T-helper 1 cell treated with Interleukin-12 subunit alpha and Interleukin-12 subunit beta and Interleukin-4 antibody, amounts not matched to agents 30 ng/mL and 1 ng/mL, for 36 hours (primary cell): ENCODE measurements at regions not wholly inside any gene's neighbourhood (a gene's known extent, or its start where the extent isn't known, plus 50 kb on each side); places are given as distances from the start of the nearest gene placed in this dataset.

Experiments used
- intact Hi-C: fragments of 100-400 bp; cut with micrococcal nuclease; formaldehyde crosslinking; loops from one replicate; pipeline ENCODE4 v1.15.1; 2024

DNA sequence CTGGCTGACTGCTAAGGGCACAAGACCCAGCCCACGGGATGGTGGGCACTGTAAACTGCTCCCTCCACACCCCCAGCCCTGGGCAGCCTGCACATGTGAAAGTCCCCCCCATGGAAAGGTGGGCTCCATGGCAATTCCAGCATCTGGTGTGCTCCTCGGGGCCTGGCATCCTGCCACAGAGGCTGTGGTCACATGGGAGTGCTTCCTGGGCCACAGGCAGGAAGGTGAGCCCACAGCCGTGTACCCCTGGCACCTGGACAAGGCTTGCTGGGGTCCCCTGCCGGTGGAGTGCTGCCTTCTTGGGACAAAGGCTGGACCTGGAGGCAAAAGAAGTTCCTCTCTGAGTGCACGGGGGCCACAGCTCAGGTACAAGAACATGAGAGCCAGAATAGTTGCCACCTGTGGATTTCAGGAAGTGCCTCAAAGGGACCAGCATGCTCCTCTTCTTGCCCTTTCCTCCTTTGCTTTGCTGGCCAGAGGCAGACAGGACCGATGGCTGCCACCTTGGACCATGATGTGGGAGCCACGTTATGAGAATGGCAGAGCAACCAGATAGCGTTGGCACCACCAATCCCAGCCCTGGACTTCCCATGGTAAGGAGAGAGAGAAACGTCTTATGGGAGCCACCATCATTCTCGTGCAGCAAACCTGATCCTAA lies 120.2 kb upstream of the MLN start:
- intact Hi-C loops = no loop called here

DNA sequence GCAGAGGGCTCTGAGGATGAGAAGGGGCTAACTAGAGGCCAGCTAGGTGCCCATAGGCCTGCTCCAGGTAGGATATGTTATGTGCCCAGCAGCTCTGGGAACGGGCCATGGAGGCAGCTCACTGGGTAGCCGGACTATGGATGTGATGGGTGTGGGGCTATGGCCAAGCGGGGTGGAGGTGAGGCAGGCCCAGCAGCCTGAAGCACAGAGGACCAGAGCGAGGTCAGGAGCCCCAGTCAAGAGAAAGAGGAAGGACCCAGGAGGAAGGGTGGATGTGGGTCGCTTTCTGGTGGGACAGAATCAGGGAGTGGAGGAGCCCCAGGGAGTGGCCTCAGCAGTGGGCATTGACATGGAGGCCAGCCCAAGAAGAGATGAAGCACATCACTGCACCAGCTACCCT lies 117.9 kb upstream of the MLN start:
- intact Hi-C loops = no loop called here

DNA sequence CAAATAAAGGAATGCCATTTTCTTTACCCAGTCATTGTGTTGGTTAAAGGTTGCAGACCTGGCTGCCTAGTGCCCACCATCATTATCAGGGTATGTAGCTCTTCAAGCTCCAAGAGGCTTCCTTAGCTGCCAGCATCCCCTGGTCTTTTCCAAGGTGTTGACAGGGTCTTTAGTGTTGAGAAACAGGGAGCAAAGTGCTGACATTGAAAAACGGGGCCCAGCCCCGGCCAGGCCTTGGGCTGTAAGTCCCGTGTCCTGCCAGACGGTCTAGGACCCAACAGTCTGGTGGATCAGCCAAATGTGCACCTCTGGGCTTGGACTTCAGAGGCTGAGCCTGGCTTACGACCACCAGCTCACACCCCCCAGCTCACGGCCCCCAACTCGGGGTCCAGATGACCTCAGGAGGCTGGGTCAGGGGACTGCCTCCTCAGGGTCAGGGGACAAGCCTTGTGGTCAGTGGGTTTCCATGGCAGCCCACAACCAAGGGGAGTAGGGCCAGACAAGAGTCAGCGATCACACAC lies 114.4 kb upstream of the MLN start:
- intact Hi-C loops = no loop called here

DNA sequence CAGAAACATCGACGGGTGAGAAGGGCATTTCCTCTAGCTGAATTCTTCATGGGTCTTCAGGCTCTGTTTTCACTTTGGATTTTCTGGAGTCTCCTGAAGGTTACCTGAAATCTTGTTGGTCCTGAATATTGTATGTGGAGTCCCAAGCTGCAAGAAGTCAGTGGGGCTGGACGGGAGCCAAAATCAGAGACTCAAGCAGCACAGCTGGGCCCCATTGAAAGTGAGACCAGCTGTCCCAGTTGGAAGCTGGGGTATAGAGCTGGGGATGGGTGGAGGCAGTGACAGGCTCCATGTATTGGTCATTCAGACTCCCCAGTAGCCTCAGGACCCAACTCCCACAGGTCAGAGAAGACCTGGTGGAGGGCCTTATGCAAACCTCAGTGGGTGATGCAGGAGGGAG lies 111.3 kb upstream of the MLN start:
- intact Hi-C loops = no loop called here

DNA sequence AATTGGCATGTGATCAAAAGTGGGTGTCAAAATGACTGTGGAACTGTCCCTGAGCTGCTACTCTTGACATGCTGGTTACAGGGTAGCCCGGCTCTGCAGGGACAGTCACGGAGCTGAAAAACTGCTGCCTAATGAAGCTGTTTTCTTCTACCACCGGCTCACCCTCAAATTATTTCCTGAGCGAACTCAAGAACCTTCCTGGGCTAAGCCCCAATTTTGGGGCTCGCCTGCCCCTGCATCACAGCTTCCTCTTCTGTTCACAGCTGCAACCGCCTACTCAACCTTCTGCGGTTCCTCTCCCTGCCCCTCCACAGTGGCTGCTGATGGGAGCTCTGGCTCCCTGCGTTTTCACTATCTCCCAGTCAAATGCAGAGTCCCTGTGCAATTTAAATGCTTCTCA lies 110.8 kb upstream of the MLN start:
- intact Hi-C loops = loop anchor here (1.0 kb wide), 1 partner anchor 10 kb away; no protein-coding TSS in a partner anchor

DNA sequence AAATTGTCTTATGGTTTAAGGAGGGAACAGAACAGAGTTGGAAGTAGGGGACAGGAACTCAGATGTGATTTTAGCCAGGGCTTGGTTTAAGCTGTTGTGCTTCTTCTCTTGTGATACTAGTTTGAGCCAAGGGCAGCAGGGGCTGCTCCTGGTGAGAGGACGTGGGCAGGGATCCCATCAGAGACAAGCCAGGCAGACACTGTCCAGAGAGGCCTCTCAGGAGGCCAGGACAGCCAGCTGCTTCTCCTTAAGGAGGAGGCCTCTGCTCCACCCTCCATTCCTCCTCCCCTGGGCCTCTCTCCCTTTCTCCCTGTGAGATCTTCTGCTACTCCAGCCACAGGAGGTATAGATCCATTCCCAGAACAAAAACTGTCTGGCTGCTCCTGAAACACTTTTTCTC lies 108.4 kb upstream of the MLN start:
- intact Hi-C loops = no loop called here

DNA sequence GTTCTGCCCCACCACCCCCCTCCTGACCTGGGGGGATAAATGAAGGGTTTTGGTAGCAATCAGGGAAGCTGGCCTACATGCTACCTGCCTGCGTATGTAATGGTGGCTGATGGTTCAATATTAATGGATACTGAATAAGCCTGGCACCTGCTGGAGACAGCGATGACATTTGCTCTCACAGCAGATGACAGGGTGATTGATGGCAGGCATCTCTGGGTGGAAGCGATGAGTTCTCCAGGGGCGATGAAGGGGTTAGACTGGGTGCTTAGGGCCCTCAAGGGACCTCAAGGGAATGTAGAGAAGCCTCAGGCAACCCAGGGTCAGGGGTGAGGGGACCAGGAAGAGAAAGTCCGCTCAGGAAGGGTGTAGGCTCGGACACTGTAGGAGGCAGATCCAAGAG lies 107.7 kb upstream of the MLN start:
- intact Hi-C loops = no loop called here

DNA sequence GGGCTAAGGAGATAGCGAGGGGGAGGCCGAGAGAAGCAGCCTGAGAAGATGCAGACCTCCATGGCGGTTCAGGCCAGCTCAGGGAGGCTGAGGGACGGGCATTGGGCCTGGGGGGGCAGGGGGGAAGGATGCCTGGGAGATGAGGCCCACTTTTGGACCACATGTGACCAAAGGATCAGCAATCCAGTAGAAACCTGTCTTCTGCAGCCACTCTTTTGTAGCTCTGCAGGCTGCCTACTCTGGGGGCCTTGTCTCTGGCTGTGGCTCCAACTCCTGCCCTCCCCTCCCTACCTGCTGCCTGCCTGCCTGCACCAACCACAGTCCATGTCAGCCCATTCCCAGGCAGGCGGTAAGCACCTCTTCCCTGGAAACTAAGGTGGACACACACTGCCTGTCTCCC lies 106.8 kb upstream of the MLN start:
- intact Hi-C loops = no loop called here

DNA sequence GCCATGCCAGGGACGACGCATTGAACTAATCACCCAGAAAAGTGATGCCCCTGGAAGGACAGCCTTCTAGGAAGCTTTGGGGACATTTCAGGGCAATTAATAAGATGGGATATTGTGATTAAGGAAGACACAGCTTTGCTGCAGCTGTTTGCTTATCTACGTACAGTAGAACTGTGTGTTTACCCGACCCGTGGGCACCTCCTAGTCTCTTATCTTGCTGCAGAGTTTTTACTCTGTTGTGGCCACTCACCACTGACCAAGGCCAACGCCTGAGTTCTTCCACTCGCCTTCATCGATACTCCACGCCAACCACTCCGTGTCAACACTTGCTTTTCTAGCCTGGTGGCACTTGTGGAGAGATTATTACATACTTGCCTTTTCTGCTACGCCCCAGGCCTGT lies 105.9 kb upstream of the MLN start:
- intact Hi-C loops = loop anchor here (10.0 kb wide), 1 partner anchor 325 kb away; the partner anchor contains the start of gene BAK1

DNA sequence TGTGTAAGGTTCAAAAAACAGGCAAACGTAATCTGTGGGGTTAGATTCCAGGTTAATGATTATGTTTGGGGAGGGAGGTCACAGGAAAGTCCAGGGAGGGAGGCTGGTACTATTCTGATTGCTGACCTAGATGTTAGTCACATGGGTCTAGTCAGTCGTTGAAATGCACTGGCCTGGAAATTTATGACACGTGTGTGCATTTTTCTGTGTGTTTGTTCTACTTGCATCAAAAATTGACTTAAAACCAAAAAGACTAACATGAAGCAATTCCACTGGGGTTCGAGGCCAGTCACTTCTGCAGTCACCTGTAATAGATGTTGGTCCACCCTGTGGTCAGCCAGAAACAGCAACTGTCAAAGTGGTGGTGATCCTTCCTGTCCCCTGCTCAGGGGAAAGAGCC lies 104.2 kb upstream of the MLN start:
- intact Hi-C loops = loop anchor here (10.0 kb wide), 1 partner anchor 323 kb away; the partner anchor contains the start of gene BAK1

DNA sequence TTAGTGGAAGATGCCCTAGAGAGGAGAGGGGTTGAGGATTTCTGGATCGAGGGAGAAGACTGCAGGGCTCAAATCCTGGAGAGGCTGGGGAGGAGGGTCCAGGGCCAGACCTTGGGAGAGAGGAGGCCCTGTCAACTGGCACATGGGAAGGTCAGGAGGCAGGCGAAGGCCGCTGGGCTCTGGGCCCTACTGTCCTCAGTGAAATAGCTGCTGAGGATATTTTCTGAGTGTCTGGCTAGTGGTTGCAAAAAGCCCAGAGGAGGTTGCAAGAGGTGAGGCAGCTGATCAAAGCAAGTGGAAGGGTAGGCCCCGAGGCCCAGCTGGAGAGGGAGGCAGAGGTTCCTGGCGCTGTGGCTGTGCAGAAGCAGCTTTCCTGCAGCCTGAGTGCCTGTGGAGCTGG lies 103.4 kb upstream of the MLN start:
- intact Hi-C loops = loop anchor here (10.0 kb wide), 1 partner anchor 322 kb away; the partner anchor contains the start of gene BAK1

DNA sequence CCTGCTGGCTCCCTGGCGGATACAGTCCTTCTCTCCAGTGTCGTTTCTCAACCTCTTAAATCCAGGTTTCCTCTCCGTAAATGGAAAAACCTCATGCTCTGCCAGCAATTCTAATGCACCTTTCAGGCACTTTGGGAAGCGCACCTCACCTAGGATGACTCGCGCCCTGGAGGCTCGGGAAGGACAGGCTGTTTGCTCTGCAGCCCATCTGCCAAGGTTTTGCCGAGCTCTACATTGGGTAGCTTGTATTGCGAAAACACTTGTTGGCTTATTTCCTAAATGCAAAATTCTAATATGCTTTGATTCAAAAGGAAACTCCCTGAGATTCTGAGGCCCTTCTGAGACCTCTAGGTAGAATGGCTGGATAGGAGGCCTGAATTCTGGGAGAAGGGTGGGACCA lies 102.6 kb upstream of the MLN start:
- intact Hi-C loops = loop anchor here (10.0 kb wide), 1 partner anchor 322 kb away; the partner anchor contains the start of gene BAK1

DNA sequence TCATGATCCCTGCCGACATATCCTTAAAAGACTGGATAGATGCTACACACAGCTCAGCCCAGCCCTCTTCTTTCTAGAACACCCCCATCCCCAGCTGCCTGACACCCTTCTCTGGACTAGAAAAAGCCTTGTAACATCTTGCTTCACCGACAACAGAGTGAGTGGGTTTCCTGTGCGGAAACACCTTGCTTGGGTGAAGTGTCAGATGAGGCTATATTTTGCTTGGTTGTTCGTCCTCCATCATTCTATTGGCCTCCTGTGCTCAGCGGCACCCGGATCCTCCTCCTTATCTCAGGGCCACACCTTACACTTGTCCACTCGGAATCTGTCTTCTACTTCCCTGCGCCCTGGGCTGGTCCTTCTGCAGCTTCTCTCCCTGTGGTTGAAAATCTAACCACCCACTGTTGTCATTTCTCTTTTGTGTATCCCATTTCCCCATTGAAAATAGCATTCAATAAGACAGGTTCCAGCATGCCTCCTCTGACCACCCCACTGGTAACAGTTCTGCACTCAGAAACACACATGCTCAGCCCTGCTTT lies 101.3 kb upstream of the MLN start:
- intact Hi-C loops = loop anchor here (1.0 to 10.0 kb wide), 3 partner anchors 18 to 320 kb away; partner anchors contain the start of gene BAK1

DNA sequence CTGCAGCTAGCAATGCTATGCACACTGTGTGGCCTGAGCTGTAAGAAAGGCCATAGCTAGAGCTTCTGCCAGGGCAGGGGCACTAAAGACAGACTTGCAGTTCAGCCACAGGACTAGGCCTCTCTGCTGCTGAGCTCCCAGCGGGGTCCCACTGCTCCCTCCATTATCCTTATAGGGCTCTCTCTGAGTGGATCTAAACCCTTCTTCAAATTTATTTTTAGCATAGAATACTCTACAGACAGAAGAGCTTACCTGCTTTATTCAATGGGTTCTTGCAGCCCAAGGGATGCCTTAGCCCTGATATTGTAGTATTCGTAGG lies 100.9 kb upstream of the MLN start:
- intact Hi-C loops = loop anchor here (1.0 to 10.0 kb wide), 9 partner anchors 9 to 343 kb away; partner anchors contain the start of genes BAK1, LEMD2 and SMIM29

DNA sequence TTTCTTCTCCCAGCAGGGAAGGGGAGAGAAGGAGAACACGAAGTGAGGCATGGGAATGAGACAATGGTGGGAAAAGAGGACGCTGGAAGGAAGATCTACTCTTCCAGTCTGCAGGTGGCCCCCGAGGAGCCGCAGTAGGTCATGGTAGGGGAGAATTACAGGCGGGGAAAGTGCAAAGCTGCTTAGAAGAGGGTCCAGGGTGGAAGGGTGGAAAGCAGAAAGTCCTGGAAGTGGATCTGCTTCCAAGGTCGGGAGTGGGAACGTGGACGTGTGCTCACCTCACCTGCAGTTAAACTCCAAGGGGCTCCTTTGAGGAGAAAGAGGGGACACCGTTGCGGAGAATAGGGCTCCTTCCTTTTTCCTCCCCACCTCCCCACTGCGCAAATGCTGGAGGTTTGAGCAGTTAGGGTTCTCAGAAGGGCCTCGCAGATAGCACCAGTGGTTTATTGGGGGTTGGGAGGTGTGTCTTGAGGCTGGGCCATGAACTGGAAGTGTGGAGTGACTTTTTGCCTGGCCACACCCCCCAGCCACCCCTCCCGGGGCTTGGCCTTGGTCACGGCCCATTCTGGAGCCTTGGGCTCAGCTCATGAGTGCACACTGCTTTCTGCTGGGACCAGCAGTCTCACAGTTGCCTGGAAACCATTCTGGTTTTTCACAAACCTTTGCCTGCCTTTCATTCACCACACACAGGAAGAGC lies 100.4 kb upstream of the MLN start:
- intact Hi-C loops = loop anchor here (1.0 to 10.0 kb wide), 8 partner anchors 9 to 343 kb away; partner anchors contain the start of genes BAK1, LEMD2 and SMIM29

DNA sequence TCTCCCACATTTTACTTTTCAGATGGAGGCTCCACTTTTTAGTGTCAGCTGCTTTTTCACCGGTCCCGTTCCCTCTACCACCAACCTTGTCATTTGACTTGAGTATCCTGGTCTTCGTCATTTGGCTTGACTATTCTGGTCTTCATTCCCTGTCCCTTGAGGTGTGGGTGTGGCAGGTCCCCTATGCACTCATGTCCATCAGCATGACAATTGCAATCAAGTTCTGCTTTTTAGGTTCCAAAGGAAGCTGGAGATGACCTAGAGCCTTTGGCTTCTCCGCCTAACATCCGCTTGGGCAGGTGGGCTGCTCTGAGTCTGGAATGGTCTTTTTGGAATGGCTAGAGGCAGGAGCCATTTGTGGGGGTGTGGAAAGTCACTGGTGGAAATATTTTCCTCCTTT lies 99.8 kb upstream of the MLN start:
- intact Hi-C loops = loop anchor here (5.0 to 10.0 kb wide), 2 partner anchors 319 to 344 kb away; partner anchors contain the start of genes BAK1 and SMIM29

DNA sequence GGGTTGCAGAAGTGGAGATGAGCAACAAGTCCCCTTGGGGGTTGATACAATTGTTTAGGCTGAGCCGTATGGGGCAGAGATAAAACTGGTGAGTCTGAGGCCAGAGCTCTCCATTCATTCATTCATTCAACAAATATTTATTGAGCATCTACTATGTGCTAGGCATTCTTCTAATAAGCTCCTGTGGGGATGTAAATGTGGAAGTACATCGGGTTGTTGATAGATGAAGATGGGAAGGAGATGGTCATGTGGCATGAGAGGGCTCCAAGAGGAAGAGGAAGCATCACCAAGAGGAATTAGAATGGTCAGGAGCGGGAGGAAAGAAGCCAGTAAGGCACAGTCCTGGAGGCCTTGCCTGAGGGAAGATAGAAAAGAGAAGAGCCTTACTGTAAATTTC lies 98.7 kb upstream of the MLN start:
- intact Hi-C loops = loop anchor here (5.0 to 10.0 kb wide), 2 partner anchors 318 to 345 kb away; partner anchors contain the start of genes BAK1 and SMIM29

DNA sequence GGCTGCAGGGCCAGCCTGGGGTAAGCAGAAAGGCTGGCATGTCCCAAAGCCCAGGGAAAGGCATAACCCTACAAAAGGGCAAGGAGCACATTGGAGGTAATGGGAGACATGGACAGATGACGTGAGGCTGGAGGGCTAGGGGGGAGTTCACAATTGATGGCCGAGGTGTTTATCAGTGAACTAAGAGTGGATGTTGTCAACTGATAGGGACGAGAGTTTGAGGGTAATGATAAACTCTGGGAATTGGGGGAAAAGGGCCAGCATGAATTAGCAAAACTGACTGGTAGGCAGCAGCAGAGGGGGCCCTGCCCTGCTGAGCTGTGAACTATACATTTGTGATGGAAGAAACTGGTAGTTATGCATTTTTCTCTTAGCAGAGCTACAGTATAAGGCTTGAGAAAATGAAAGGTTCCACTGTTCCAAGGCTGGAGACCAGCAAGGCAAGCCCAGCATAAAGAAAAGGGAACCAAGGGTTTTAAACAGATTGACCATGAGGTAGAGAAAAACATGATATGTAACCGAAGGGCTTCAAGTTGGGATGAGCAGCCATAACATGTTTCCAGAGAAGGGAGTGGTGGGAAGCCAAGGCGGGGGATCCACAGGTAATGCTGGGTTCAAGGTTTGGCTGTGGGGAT lies 98.1 kb upstream of the MLN start:
- intact Hi-C loops = loop anchor here (5.0 to 10.0 kb wide), 2 partner anchors 317 to 345 kb away; partner anchors contain the start of genes BAK1 and SMIM29

DNA sequence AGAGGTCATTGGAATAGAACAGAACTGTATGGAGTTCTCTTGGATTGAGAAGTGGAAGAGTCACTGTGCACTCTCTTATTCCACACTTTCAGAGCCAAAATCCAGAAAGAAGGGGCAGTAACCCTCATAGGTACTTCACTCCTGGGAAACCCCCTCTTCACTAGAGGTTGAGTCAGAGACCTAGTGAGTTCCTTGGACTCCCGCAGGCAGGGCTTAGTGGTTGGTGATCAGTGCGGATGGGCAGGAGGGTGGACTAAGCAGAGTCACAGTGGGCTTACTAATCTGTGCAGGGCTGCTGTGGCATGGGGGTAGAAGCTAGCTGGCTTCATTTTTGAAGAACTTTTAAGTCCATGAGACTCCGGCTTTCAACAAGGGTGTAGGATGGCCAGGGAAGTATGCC lies 95.0 kb upstream of the MLN start:
- intact Hi-C loops = no loop called here

DNA sequence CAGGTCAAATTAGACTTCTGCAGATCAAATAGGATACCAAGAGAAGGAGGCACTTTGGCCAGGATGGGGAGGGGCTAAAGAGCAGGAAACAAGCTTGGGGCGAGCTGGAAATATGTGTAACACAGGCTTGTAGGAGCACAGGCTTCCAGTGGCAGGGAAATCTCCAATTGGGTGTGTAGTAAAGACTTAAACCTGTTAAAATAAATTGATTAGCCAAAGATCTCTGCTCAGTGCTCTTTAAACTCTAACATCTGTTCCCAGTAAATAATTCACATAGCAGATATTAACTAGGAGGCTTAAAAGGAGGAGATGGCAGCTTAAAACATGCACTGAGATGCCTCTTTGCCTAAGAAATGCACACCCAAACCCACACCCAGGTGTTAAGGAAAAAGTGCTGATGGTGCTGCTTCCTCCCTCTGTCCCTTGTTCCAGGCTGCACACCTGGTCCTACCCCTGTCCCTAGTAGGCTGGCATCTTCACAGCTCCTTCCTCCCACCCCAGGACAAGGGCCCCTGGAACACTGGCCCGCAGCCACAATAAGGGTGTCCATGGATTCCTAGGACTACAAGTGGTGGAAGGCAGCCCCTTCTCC lies 93.5 kb upstream of the MLN start:
- intact Hi-C loops = no loop called here
